HG03095 (cell line): ENCODE measurements at regions not wholly inside any gene's neighbourhood (a gene's known extent, or its start where the extent isn't known, plus 50 kb on each side); places are given as distances from the start of the nearest gene placed in this dataset.

ENCODE experiments used
- ATAC-seq: cut with Tn5 transposase; IDR thresholded peaks from one replicate; pipeline ENCODE4 v1.9.1; 2021; ENCODE audit warnings: moderate library complexity; ENCODE audit not compliant: unreplicated experiment

DNA sequence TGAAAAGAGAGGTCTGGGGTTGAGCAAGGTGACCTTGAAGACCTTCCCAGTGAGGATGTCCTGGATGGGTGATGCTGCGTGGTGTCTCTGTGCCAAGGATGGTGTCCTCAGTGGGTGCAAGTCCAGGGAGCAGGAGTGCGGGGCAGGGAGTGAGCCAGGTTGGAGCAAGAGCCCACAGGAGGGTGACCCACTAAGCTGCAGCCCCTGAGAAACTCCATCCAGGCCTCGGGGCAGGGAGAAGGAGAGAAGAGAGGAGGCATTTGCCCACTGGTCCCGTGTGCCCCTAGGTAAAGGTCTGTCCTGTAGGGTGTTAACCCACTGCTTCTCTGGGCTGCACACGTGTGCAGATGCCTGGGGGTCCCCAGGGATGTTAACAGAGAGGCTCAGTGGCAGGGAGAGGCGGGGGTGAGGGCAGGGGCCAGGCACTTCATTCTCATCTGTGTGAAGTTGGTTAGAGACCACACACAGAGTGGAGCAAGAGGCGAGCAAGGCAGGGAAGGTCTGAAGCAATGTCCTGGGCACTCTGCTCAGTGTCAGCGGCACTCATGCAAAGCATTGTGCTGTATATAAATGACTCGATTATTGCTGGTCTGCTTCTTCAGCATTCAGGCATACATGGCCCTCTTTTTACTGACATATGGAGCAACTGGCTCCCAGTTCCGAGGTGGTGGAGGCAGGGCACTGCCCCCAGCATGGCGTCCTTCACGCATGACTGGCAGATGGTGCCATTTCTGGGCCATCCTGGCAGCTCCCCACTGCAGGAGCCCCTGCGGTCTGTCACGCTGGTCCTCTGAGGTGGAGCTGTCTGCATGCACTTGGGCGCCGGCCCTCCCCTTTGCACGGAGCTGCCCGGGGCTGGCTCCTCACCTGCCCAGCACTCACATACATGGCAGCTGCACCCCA lies 117.2 kb upstream of the HS6ST1 start:
- no peak for ATAC-seq

- ATAC-seq = no peak
Observed at GRCh38 chr2:128436479-128437203, 118.0 kb upstream of the HS6ST1 start.

DNA sequence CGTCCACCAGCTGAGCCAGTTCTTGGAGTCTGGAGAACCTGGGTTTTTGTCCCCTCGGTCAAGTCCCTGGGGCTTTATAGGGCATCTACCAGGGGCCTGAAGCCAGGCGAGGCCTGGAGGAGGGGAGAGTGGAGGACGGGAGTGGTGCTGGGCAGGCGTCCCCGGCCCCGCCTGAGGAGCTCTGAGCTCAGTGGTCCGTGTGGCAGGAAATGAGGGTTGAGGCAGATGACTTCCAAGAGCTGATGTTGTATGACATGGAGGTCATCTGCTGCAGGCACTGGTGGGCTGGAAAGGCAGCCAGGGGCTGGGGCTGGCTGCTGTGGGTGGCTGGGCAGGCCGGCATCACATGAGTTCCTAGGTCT lies 118.5 kb upstream of the HS6ST1 start:
- ATAC-seq = no peak

GRCh38 chr2:128438091-128438490 lies 119.4 kb upstream of the HS6ST1 start:
- ATAC-seq = no peak

GRCh38 chr2:128438586-128438985 lies 119.9 kb upstream of the HS6ST1 start:
- ATAC-seq = no peak

DNA sequence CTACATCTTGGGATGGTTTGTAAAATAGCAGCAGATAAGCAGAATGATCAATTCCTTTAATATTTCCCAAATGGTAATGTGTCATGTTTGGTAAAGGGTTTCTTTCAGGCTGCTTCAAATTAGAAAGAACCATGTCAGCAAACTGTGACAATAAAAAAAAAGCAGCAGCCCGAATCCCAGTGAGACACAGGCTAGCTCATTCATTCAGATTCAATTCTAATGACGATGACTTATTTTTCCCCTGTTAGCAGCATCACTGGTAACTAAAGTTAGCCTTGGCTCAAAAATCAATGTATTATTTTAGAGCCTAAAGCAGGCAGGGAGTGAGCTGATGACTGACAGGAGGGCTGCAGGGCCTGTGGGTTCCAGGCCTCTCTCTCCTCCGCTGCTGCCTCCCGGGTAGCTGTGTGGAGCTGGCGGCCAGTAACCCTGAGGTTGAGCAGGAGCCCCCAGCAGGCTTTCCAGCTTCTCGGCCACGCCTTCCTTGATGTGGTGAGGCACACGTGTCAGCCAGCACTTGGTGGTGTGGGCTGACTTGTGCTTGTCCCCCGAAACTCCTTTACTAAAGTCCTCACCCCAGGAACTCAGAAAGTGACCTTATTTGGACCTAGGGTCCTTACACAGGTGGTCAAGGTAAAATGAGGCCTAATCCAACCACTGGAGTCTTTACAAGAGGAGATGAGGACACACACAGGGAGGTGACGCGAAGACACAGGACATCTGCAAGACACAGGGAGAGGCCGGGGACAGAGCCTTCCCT lies 120.5 kb upstream of the HS6ST1 start:
- ATAC-seq = no peak

- ATAC-seq = no peak
Observed at GRCh38 chr2:128439791-128440665, 121.4 kb upstream of the HS6ST1 start.

GRCh38 chr2:128440666-128441340 lies 122.1 kb upstream of the HS6ST1 start:
- ATAC-seq = no peak

GRCh38 chr2:128441341-128442052 lies 122.8 kb upstream of the HS6ST1 start:
- ATAC-seq = no peak

DNA sequence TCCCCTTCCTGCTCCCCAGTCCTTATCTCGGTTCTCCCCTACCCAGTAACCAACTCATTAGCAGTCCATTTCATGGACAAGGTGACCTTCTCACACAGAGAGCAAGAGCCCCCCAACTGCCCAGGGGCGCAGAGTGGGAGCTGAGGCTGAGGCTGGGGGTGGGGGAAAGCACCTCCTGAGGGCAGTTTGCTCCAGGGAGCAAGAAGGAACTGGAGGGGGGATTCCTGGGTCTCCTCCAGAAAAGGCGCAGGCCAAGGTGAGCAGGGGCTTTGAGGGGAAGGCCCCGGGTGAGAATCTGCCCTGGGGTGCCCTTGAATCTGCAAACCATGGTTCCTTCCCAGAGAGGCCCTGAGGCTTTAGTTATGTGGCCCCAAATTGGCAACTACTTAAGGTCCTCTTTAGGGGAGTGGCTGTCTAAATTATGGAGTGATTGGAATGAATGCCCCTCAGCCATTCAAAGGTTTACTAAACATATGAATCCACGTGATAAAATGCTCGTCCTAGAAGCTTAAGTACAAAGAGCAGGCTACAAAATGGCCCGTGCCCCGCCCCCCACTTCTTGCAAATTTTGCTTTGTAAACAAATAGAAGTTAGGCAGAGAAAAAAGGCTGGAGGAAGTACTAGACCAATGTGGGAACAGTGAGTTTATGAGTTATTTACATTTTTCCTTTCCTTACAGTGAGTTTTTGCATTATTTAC lies 123.5 kb upstream of the HS6ST1 start:
- ATAC-seq = no peak

DNA sequence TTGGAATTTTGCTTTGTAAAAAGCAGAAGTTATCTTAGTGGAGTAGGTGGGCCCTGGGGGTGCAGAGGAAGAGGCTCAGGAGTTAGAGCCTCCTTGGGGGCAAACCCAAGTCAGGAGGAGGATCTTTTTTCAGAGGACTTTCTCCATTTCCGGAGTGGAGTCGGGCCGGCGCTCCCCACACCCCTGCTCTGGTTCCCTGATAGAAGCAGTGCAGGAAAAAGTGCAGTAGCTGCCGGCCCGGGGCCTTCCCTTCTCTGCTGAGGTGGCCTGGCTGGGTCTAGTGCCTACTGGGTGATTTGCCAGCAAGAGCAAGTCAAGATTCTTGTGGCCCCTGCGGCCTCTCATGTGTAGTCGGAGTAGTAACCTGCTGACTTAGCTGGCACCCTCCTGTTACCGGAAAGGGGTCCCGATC lies 124.2 kb upstream of the HS6ST1 start:
- ATAC-seq = no peak

GRCh38 chr2:128444121-128444771 lies 125.6 kb upstream of the HS6ST1 start:
- ATAC-seq = no peak

DNA sequence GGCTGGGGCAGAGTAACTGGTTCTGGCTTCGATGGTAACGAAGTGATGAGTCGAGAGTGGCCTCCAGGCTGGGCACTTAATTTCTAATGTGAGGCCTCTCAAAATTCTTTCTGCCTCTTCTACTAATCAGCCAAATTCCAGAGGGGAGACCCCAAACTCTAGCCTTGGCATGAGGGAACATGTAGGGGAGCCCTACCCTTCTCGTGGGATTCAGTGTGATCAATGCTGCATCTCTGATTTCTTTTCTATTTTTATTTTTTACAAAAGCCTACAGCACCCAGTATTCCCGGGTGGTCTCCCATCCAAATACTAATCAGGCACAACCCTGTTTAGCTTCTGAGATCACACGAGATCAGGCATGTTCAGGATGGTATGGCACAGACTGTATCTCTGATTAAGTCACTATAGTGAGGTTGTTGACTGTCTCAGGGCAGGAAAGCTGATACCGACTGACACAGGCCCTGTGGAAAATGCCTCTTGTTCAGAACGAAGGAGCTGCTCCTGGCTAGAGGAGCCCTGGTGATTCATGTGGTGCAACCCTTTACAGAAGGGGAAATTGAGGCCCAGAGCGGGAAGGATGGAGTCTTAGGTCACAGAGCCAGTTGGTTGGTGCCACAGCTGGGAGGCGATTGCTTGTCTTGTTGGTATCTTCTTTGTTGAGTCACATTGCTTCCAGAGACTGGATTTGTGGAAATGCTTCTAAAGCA lies 126.3 kb upstream of the HS6ST1 start:
- no peak for ATAC-seq

DNA sequence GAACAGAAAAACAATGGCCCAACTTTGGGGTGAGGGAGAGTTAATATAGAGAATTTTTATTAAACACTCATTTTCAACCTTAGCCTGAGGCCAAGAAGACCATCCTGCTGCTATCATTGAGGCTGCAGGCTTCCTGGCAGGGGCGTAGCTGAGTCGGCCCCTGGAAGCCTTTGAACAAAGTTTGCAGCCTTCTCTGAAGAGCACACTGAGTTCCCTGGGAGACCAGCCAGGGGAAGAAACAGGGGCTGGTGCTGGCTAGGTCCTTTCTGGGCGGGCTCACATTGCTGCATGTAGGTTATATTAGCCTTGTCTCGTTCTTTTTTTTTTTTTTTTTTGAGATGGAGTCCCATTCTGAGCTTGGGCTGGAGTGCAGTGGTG lies 126.8 kb upstream of the HS6ST1 start:
- no peak for ATAC-seq

GRCh38 chr2:128446049-128446873 lies 127.6 kb upstream of the HS6ST1 start:
- no peak for ATAC-seq

DNA sequence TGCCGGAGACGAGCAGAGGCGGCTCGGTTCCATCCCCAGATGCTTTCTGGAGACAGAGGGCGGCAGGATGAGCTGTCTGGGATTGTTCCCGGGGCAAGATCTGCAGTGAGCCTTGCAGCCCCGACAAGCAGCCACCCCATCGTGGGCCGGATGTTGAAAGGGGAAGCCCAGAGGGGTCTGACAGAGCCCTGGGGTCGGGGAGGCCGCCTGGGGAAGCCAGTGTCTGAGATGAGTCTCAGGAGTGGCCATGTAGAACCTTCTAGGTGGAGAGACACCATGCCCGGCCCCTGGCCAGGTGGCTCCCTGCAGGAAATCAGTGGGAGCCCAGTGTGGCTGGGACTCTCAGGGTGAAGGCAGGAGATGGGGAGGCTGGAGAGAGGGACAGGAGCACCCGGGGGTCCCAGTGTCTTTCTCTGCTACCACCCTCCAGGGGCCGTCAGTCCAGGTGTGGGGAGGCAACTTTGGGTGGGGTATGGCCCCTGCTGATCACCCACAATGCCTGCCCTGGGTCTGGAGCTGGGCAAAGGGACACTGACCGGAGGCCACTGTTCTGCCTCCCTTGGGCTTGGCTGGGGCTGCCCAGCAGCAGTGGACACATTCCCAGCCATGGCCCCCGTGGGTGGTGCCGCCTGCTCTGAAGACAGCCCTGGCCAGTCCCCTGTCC lies 128.3 kb upstream of the HS6ST1 start:
- no peak for ATAC-seq
